ENCODE measurements at regions not wholly inside any gene's neighbourhood (a gene's known extent, or its start where the extent isn't known, plus 50 kb on each side); places are given as distances from the start of the nearest gene placed in this dataset.

DNA sequence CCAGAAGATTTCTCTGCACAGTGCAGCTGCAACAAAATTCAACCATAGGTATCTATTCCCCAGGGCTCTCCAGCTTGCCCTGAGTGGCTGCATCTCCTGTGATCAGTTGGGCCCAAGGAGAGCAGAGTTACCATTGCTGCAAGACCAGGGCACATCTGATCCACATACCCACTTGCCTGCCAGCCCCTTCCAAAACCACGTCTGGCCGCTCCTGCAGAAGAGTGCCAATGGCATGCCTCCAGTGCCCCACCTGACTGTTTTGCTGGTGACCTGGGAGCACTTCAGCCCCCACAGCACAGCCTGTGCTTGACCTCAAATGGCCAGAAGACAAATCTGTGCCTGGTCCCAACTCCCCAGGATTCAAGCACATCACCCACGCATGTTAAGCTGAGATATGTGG, 526.1 kb upstream of the GBE1 start:
- TF ChIP-seq, protein P1, sequence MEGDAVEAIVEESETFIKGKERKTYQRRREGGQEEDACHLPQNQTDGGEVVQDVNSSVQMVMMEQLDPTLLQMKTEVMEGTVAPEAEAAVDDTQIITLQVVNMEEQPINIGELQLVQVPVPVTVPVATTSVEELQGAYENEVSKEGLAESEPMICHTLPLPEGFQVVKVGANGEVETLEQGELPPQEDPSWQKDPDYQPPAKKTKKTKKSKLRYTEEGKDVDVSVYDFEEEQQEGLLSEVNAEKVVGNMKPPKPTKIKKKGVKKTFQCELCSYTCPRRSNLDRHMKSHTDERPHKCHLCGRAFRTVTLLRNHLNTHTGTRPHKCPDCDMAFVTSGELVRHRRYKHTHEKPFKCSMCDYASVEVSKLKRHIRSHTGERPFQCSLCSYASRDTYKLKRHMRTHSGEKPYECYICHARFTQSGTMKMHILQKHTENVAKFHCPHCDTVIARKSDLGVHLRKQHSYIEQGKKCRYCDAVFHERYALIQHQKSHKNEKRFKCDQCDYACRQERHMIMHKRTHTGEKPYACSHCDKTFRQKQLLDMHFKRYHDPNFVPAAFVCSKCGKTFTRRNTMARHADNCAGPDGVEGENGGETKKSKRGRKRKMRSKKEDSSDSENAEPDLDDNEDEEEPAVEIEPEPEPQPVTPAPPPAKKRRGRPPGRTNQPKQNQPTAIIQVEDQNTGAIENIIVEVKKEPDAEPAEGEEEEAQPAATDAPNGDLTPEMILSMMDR (conservative IDR thresholded peaks at IDR 0.05), result no peak
- no peak overlapping the region for H3K27ac ChIP-seq

DNA sequence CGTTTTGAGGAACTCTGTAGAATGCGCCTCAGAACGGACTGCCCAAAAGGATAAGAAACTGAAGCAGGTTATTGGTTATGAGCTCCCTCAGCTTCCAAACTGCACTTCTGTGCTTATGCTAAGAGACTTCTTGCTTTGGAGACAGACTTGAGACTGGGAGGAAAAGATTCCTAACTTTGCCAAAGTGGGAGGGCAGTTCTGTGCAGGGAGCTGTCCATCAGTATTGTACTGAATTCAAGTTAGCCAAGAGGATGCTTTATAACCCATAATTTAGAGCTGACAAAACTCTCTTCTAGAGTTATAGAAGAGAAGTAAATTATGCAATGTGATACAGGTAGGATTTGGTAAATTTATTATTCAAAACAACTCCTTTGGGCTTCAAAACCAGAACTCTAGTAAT, 519.8 kb upstream of the GBE1 start:
- TF ChIP-seq, protein P1 (conservative IDR thresholded peaks at IDR 0.05), result no peak

GRCh38 chr3:82276992-82277391, 515.5 kb upstream of the GBE1 start:
- TF ChIP-seq, protein P1 (conservative IDR thresholded peaks at IDR 0.05), result no peak
- no peak overlapping the region for H3K27ac ChIP-seq

More for the DNA sequence above, 519.8 kb upstream of the GBE1 start:
- H3K27ac ChIP-seq, result no peak overlapping the region

DNA sequence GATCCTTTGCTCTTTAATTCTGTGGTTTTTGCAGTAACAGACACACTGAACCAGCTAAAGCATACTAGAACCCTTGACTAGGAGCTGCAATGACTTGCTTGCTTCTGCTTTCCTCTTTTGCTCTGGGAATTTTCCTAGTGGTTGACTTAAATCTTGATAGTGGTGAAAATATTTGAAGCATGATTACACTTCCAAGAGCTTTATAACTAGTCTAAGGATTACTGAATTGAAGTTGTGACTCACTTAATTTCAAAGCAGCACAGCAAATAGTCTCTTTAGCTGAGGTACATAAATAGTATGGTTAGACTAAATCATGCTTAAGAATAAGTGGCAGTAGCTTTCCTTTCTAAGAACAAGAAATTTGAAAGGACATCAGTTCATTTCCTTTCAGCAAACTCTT, 513.5 kb upstream of the GBE1 start:
- TF ChIP-seq, protein P1 (conservative IDR thresholded peaks at IDR 0.05), result no peak
- no peak overlapping the region for H3K27ac ChIP-seq

DNA sequence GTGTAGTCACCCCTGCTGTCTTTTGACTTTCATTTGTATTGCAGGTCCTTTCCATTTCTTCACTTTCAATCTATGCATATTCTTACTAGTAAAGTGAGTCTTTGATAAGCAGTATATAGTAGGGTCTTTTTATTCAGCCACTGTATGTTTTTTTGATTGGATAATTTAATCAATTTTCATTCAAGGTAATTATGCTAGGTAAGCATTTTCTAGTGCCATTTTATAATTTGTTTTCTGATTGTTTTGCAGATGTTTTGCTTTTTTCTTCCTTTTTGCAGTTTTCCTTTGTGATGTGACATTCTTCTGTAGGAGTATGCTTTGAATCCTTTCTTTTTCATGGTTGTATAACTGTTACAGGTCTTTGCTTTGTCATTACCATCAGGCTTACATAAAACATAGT, 504.3 kb upstream of the GBE1 start:
- TF ChIP-seq, protein P1 (conservative IDR thresholded peaks at IDR 0.05), result no peak
- no peak overlapping the region for H3K27ac ChIP-seq

DNA sequence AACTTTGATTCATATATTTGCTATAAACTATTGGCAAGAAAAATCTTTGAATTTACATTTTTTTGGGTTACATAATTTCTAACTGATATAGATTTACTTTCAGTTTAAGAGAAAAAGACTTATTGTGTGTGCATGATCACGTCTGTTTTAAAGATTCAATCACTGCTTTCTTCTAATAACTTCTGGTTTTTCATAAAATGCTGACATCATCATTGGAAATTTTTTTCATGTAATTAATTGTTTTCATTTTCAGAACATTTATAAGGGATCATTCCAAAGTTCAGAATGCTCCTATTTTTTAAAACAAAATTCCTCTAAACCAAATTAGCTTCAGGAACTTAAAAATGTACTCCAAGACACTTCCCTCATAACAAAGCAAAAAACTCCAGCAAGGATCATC, 500.7 kb upstream of the GBE1 start:
- H3K27ac ChIP-seq, result no peak overlapping the region
- TF ChIP-seq, protein P1 (conservative IDR thresholded peaks at IDR 0.05), result no peak

- H3K27ac ChIP-seq, result no peak overlapping the region
- TF ChIP-seq, protein P1 (conservative IDR thresholded peaks at IDR 0.05), result no peak
Measured at GRCh38 chr3:82261637-82262036, 500.2 kb upstream of the GBE1 start.

GRCh38 chr3:82261013-82261412, 499.6 kb upstream of the GBE1 start:
- TF ChIP-seq, protein P1 (conservative IDR thresholded peaks at IDR 0.05), result no peak
- no peak overlapping the region for H3K27ac ChIP-seq
